K562 (cell line): ENCODE measurements at regions not wholly inside any gene's neighbourhood (a gene's known extent, or its start where the extent isn't known, plus 50 kb on each side); places are given as distances from the start of the nearest gene placed in this dataset.

Experiments
- ATAC-seq: fragments of 200-7000 bp; cut with Tn5 transposase; 3 replicates; pipeline ENCODE4 v1.9.1; 2020; ENCODE audit warnings: moderate library complexity
- BruUV-seq: library from RNA; stranded (reverse); fragments of 400-500 nt; replicated peaks from 2 replicates; lab custom pipeline; 2021; lab: Mats Ljungman, UMichigan
- CTCF ChIA-PET: fragments of 300-600 bp; formaldehyde crosslinking; extraction: SDS; loops from one replicate; lab custom pipeline; 2021; ENCODE audit warnings: low intra/inter-chr PET ratio; lab: Yijun Ruan, JAX
- POLR2A ChIA-PET: fragments of 300-600, 350-650 bp; sonication (Branson Sonifier 250); formaldehyde crosslinking; extraction: SDS; loops from one replicate; lab custom pipeline; 2021; ENCODE audit warnings: antibody characterized with exemption, inconsistent platforms; lab: Yijun Ruan, JAX
- DNase-seq, 4 experiments: peaks; one replicate each; pipeline versions ENCODE4 v3.0.0 to v3.0.0-alpha.2; 2011 to 2018; ENCODE audit warnings: low spot score in 3 of 4, mixed read lengths in 3 of 4; ENCODE audit errors: extremely low read depth in 1 of 4
- FAIRE-seq: peaks from 2 replicates; lab custom pipeline; 2011; peaks lifted over from hg19 to GRCh38; lab: Jason Lieb, UNC
- H2AFZ ChIP-seq: 2 replicates; pipeline ENCODE4 v1.6.0; 2011; ENCODE audit warnings: low read depth, low read length, control low read depth, inconsistent platforms
- H3K27ac ChIP-seq: fragments of 200-600 bp; 3 replicates; pipeline ENCODE4 v1.8.0; 2011; ENCODE audit warnings: low read depth, mild to moderate bottlenecking, control low read depth, inconsistent platforms, low read length, moderate library complexity, mixed read lengths; ENCODE audit errors: extremely low read depth
- H3K27me3 ChIP-seq, 2 experiments: fragments of 300-600 bp in 1 of 2; 2 replicates in 1 of 2; 3 replicates in 1 of 2; pipeline versions ENCODE4 v1.6.0 to v1.8.0; 2011; ENCODE audit warnings: inconsistent platforms in 2 of 2, low read length in 2 of 2, mild to moderate bottlenecking in 1 of 2, mixed read lengths in 1 of 2, moderate library complexity in 1 of 2; ENCODE audit not compliant: control insufficient read depth in 2 of 2, insufficient read depth in 2 of 2
- H3K36me3 ChIP-seq: fragments of 300-600 bp; 3 replicates; pipeline ENCODE4 v1.8.0; 2011; ENCODE audit warnings: mild to moderate bottlenecking, low read length, inconsistent platforms; ENCODE audit not compliant: control insufficient read depth, insufficient read depth
- H3K4me1 ChIP-seq, 2 experiments: fragments of 200-600 bp in 1 of 2; replicated peaks in 1 of 2; 2 replicates in 1 of 2; 3 replicates in 1 of 2; pipeline versions ENCODE4 v1.5.1 to v1.8.0; 2011; ENCODE audit warnings: inconsistent platforms in 2 of 2, low read length in 2 of 2, mild to moderate bottlenecking in 1 of 2, mixed read lengths in 1 of 2, moderate library complexity in 1 of 2; ENCODE audit not compliant: control insufficient read depth in 2 of 2, insufficient read depth in 2 of 2
- H3K4me2 ChIP-seq: 2 replicates; pipeline ENCODE4 v1.6.1; 2011; ENCODE audit warnings: low read length, control low read depth, inconsistent platforms, mixed read lengths; ENCODE audit not compliant: insufficient read depth
- H3K4me3 ChIP-seq: fragments of 200-600 bp; sonication (generic), shearing (Covaris generic); 2 replicates; pipeline ENCODE4 v1.5.1; 2016; ENCODE audit warnings: control low read depth, inconsistent platforms
- H3K79me2 ChIP-seq: fragments of 200-600 bp; 3 replicates; pipeline ENCODE4 v1.8.0; 2011; ENCODE audit warnings: low read length, inconsistent platforms; ENCODE audit not compliant: control insufficient read depth, insufficient read depth
- H3K9ac ChIP-seq, 2 experiments: 2 replicates each; pipeline versions ENCODE4 v1.6.0 to v1.6.1; 2011; ENCODE audit warnings: low read depth in 2 of 2, low read length in 2 of 2, control low read depth in 1 of 2, inconsistent platforms in 1 of 2, mild to moderate bottlenecking in 1 of 2, mixed read lengths in 1 of 2; ENCODE audit not compliant: insufficient read depth in 1 of 2
- H3K9me1 ChIP-seq: one replicate; pipeline ENCODE4 v1.6.0; 2011; ENCODE audit warnings: inconsistent platforms, mild to moderate bottlenecking, low read length, moderate library complexity; ENCODE audit not compliant: control insufficient read depth, insufficient read depth
- H3K9me3 ChIP-seq: replicated peaks from 2 replicates; pipeline ENCODE4 v1.5.1; 2011; ENCODE audit warnings: low read depth, low read length, inconsistent platforms; ENCODE audit not compliant: control insufficient read depth, insufficient read depth
- H4K20me1 ChIP-seq: replicated peaks from 2 replicates; pipeline ENCODE4 v1.6.1; 2011; ENCODE audit warnings: low read length, inconsistent platforms, mixed read lengths; ENCODE audit not compliant: control insufficient read depth, insufficient read depth
- C11orf30 ChIP-seq: fragments of 450-650 bp; IDR thresholded peaks from 2 replicates; pipeline ENCODE4 v1.6.1; 2016; ENCODE audit warnings: low read depth, mild to moderate bottlenecking
- CHAMP1 ChIP-seq: fragments of 450-650 bp; IDR thresholded peaks from 2 replicates; pipeline ENCODE4 v1.6.1; 2016; ENCODE audit warnings: mild to moderate bottlenecking
- GABPB2 ChIP-seq: fragments of 250-450 bp; sonication (Bioruptor Pico); conservative IDR thresholded peaks from 2 replicates; pipeline ENCODE4 v1.5.1; 2021; ENCODE audit warnings: mild to moderate bottlenecking
- GTF2E2 ChIP-seq: fragments of 200-800 bp; sonication (Bioruptor generic); IDR thresholded peaks from 2 replicates; pipeline ENCODE4 v1.6.1; 2016; ENCODE audit warnings: missing genetic modification characterization, missing compliant biosample characterization
- HMG20B ChIP-seq: fragments of 250-450 bp; sonication (Bioruptor Pico); IDR thresholded peaks from 2 replicates; pipeline ENCODE4 v1.5.0; 2021; ENCODE audit warnings: mild to moderate bottlenecking
- MCM7 ChIP-seq, 2 experiments: fragments of 450-650 bp; IDR thresholded peaks; 2 replicates each; pipeline ENCODE4 v1.6.1; 2016 to 2018
- PHF8 ChIP-seq: fragments of 200-600 bp; sonication (generic); IDR thresholded peaks from 2 replicates; pipeline ENCODE4 v1.6.1; 2012; ENCODE audit warnings: mixed run types, mild to moderate bottlenecking, inconsistent platforms, low read length, moderate library complexity, borderline replicate concordance
- STAT5A ChIP-seq: IDR thresholded peaks from 2 replicates; pipeline ENCODE4 v1.6.1; 2012; ENCODE audit warnings: low read length, inconsistent platforms, borderline replicate concordance
- TBL1XR1 ChIP-seq, 2 experiments: IDR thresholded peaks; 2 replicates each; pipeline ENCODE4 v1.6.1; 2012; ENCODE audit warnings: improper control_type of control experiment in 2 of 2, low read length in 2 of 2, mild to moderate bottlenecking in 1 of 2
- YBX1 ChIP-seq: fragments of 450-650 bp; IDR thresholded peaks from 2 replicates; pipeline ENCODE4 v1.7.1; 2016; ENCODE audit warnings: mild to moderate bottlenecking
- ZNF384 ChIP-seq: IDR thresholded peaks from 2 replicates; pipeline ENCODE4 v1.6.1; 2012; ENCODE audit warnings: low read depth, low read length, improper control_type of control experiment
- ZNF445 ChIP-seq: fragments of 250-450 bp; sonication (Bioruptor Pico); IDR thresholded peaks from 2 replicates; pipeline ENCODE4 v1.4.0; 2020; ENCODE audit warnings: low read depth, mild to moderate bottlenecking, moderate library complexity
- WGBS: fragments of 100-300 bp; shearing (Covaris generic); methylation state at CpG from one replicate; pipeline ENCODE4 v1.1.6; 2016; ENCODE audit warnings: low coverage, mixed read lengths; ENCODE audit not compliant: insufficient coverage; ENCODE audit errors: missing lambda C conversion rate; 5-methylcytosine and 5-hydroxymethylcytosine counted together
- in situ Hi-C: fragments of 300-500 bp; cut with MboI; formaldehyde crosslinking; loops from 4 replicates; pipeline ENCODE4 v1.15.0; 2018; ENCODE audit warnings: inconsistent platforms, mixed read lengths
- intact Hi-C: fragments of 100-400 bp; cut with micrococcal nuclease; formaldehyde crosslinking; loops from 2 replicates; pipeline ENCODE4 v1.14.2; 2022
- TF ChIP-seq, protein P1 (sequence below): fragments of 450-650 bp; IDR thresholded peaks from 2 replicates; pipeline ENCODE4 v1.6.1; 2016
- TF ChIP-seq, protein P2 (sequence below): sonication (generic); formaldehyde crosslinking; IDR thresholded peaks from 2 replicates; pipeline ENCODE4 v1.8.0; 2022; ENCODE audit warnings: mild to moderate bottlenecking, missing genetic modification reagents

- Histone ChIP-seq H3K9me1 (no peaks in the 10 kb centered on the region), H3K4me3 (no peak overlapping the region), H3K9ac (no peak overlapping the region), H2AFZ (no peak overlapping the region), H3K27ac (no peak overlapping the region), H4K20me1 (no peaks in the 10 kb centered on the region), H3K9me3 (no peaks in the 10 kb centered on the region), H3K4me2 (no peak overlapping the region), H3K79me2 (no peaks in the 10 kb centered on the region), H3K4me1 (no peaks in the 10 kb centered on the region), H3K27me3 (no peaks in the 10 kb centered on the region), H3K36me3 (no peaks in the 10 kb centered on the region)
- DNase-seq (peak in 1 of 4 experiments; percentile 1), FAIRE-seq (no peak), ATAC-seq (no peak)
- CTCF ChIA-PET, result no interaction called here
- POLR2A ChIA-PET, result no interaction called here
- 0% methylated on average over 2 of the region's 2 CpGs for WGBS
- in situ Hi-C loops (no loop called here), intact Hi-C loops (no loop called here)
- BruUV-seq, result no TSS peak
- TF ChIP-seq HMG20B (CRISPR knock-in tag) (no peak), GABPB2 (no peak), STAT5A (no peak), MCM7 (IDR thresholded peaks at IDR 0.05) (no peak), ZNF384 (no peak), TBL1XR1 (IDR thresholded peaks at IDR 0.05; ENCODE audit: low read length in 2 of 2) (no peak), ZNF445 (no peak), GTF2E2 (tag) (no peak), YBX1 (no peak), PHF8 (no peak), CHAMP1 (no peak), C11orf30 (no peak)
- TF ChIP-seq, protein P1, sequence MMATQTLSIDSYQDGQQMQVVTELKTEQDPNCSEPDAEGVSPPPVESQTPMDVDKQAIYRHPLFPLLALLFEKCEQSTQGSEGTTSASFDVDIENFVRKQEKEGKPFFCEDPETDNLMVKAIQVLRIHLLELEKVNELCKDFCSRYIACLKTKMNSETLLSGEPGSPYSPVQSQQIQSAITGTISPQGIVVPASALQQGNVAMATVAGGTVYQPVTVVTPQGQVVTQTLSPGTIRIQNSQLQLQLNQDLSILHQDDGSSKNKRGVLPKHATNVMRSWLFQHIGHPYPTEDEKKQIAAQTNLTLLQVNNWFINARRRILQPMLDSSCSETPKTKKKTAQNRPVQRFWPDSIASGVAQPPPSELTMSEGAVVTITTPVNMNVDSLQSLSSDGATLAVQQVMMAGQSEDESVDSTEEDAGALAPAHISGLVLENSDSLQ, result no peak
- TF ChIP-seq, protein P2, sequence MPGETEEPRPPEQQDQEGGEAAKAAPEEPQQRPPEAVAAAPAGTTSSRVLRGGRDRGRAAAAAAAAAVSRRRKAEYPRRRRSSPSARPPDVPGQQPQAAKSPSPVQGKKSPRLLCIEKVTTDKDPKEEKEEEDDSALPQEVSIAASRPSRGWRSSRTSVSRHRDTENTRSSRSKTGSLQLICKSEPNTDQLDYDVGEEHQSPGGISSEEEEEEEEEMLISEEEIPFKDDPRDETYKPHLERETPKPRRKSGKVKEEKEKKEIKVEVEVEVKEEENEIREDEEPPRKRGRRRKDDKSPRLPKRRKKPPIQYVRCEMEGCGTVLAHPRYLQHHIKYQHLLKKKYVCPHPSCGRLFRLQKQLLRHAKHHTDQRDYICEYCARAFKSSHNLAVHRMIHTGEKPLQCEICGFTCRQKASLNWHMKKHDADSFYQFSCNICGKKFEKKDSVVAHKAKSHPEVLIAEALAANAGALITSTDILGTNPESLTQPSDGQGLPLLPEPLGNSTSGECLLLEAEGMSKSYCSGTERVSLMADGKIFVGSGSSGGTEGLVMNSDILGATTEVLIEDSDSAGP (CRISPR knock-in tag), result no peak
These were observed 361.8 kb downstream of the TMEM121 start for GRCh38 chr14:105888151-105888550.
